ENCODE measurements at regions not wholly inside any gene's neighbourhood (a gene's known extent, or its start where the extent isn't known, plus 50 kb on each side); places are given as distances from the start of the nearest gene placed in this dataset.

DNA sequence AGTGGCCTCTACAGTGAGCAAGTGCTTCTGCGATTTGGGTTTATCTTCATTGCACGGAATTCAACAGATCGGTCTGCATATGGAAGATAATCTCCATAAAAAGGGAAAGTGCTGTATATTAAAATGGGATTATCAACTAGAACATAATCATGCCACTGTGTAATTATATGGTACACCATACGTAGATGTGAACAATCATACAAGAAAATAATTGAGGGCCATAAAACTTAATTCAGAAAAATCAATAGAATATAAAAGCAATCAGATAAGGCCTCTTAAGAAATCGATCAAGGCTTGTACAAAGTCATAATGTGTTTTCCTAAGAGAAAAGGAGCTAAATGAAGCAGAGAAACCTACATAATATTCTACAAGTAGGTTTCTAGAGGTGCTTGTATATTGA is 157.5 kb upstream of the MGMT start:
- Histone ChIP-seq H2BK15ac (ENCODE audit: low read length) (no peak overlapping the region), H3K9me3 (replicated peaks in 1 of 2; ENCODE audit: control insufficient read depth in 2 of 2, insufficient read depth in 1 of 2, low read depth in 1 of 2, low read length in 2 of 2) (peaks cover 0 to 1% of the 10 kb centered on the region in 2 donors), H2BK12ac (ENCODE audit: low read length) (no peak overlapping the region), H3K4me1 (ENCODE audit: control insufficient read depth in 2 of 2, insufficient read depth in 1 of 2, low read depth in 1 of 2, low read length in 2 of 2) (peaks cover 0 to 4% of the 10 kb centered on the region in 2 donors), H3K18ac (ENCODE audit: low read length) (no peak overlapping the region), H3K4ac (ENCODE audit: low read length) (no peak overlapping the region), H2AFZ (ENCODE audit: low read length) (no peak overlapping the region), H3K79me1 (ENCODE audit: low read depth, low read length) (no peaks in the 10 kb centered on the region), H3K27ac (replicated peaks; ENCODE audit: low read length) (no peak overlapping the region), H3K4me3 (ENCODE audit: low read length in 2 of 2) (no peak overlapping the region), H3K14ac (ENCODE audit: low read length) (no peak overlapping the region), H4K8ac (ENCODE audit: low read depth, low read length) (no peak overlapping the region), H3K36me3 (replicated peaks in 1 of 2; ENCODE audit: control insufficient read depth in 2 of 2, insufficient read depth in 2 of 2, low read length in 2 of 2) (no peaks in the 10 kb centered on the region), H4K91ac (ENCODE audit: low read depth, low read length, poor library complexity) (no peak overlapping the region), H3K23ac (ENCODE audit: low read depth, low read length, poor library complexity) (no peak overlapping the region), H3K27me3 (ENCODE audit: control insufficient read depth in 3 of 3, insufficient read depth in 3 of 3, low read depth in 1 of 3, low read length in 3 of 3) (no peaks in the 10 kb centered on the region), H3K9ac (ENCODE audit: low read depth, low read length, poor library complexity) (no peak overlapping the region), H3K4me2 (ENCODE audit: insufficient read depth, low read length, poor library complexity, severe bottlenecking) (no peak overlapping the region), H2BK120ac (ENCODE audit: low read depth, low read length) (no peak overlapping the region), H2AK5ac (ENCODE audit: low read depth, low read length) (no peak overlapping the region), H2BK5ac (ENCODE audit: low read length) (no peak overlapping the region)
- DNase-seq (ENCODE audit: low spot score): no peak
- WGBS, 2 donors (ENCODE audit: extremely low coverage in 2 of 2, insufficient read length in 2 of 2, insufficient replicate concordance in 1 of 2): no CpG with 5 or more reads among the region's 5 CpGs

DNA sequence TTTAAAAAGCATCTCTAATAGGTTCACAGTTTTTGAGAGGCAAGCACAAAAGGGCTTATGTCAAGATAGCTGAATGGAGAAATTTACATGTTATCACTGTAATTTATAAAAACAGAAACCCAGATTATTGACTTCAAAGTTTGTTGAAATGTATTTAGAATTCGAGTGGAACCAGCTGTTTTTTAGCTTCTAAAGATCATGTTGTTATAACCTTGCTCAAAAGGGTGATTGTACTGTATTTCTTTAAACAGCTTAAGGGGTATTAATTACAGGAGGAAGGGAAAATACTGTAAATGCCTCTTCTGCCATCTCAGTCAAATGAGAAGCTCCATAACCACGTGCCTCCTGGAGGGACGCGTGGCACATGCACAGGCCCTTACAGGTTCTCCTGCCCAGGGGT is 156.2 kb upstream of the MGMT start:
- WGBS, 2 donors (ENCODE audit: extremely low coverage in 2 of 2, insufficient read length in 2 of 2, insufficient replicate concordance in 1 of 2): no CpG with 5 or more reads among the region's 4 CpGs
- Histone ChIP-seq H3K4ac (ENCODE audit: low read length) (no peak overlapping the region), H3K36me3 (replicated peaks in 1 of 2; ENCODE audit: control insufficient read depth in 2 of 2, insufficient read depth in 2 of 2, low read length in 2 of 2) (no peaks in the 10 kb centered on the region), H3K23ac (ENCODE audit: low read depth, low read length, poor library complexity) (no peak overlapping the region), H2BK15ac (ENCODE audit: low read length) (no peak overlapping the region), H2AK5ac (ENCODE audit: low read depth, low read length) (no peak overlapping the region), H3K18ac (ENCODE audit: low read length) (no peak overlapping the region), H3K27ac (replicated peaks; ENCODE audit: low read length) (no peak overlapping the region), H3K27me3 (ENCODE audit: control insufficient read depth in 3 of 3, insufficient read depth in 3 of 3, low read depth in 1 of 3, low read length in 3 of 3) (no peaks in the 10 kb centered on the region), H3K79me1 (ENCODE audit: low read depth, low read length) (no peaks in the 10 kb centered on the region), H2BK120ac (ENCODE audit: low read depth, low read length) (no peak overlapping the region), H3K14ac (ENCODE audit: low read length) (no peak overlapping the region), H3K9ac (ENCODE audit: low read depth, low read length, poor library complexity) (no peak overlapping the region), H3K4me3 (ENCODE audit: low read length in 2 of 2) (no peak overlapping the region), H2BK12ac (ENCODE audit: low read length) (no peak overlapping the region), H3K9me3 (replicated peaks in 1 of 2; ENCODE audit: control insufficient read depth in 2 of 2, insufficient read depth in 1 of 2, low read depth in 1 of 2, low read length in 2 of 2) (peaks cover 0 to 3% of the 10 kb centered on the region in 2 donors), H4K91ac (ENCODE audit: low read depth, low read length, poor library complexity) (no peak overlapping the region), H4K8ac (ENCODE audit: low read depth, low read length) (no peak overlapping the region), H3K4me2 (ENCODE audit: insufficient read depth, low read length, poor library complexity, severe bottlenecking) (no peak overlapping the region), H3K4me1 (ENCODE audit: control insufficient read depth in 2 of 2, insufficient read depth in 1 of 2, low read depth in 1 of 2, low read length in 2 of 2) (peaks cover 0 to 4% of the 10 kb centered on the region in 2 donors), H2AFZ (ENCODE audit: low read length) (no peak overlapping the region), H2BK5ac (ENCODE audit: low read length) (no peak overlapping the region)
- DNase-seq (ENCODE audit: low spot score): no peak

DNA sequence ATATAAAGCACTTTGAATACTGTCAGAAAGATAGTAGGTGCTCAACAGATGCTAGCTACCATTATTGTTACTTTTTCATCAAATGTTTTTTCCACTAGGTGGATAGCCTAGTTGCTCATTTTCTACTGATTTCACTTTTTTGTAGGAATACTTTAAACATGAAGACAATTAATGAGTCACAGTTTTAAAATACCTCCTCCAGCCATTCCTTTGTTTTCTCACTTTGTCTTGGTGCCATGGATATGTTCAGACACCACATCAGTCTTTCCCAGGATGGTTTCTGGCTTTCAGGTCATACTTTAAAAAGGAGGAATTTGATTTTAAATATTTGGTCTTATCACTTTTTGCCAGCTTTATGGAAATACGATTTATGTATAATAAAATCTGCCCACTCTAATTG is 147.1 kb upstream of the MGMT start:
- Histone ChIP-seq H4K91ac (ENCODE audit: low read depth, low read length, poor library complexity) (no peak overlapping the region), H3K4me2 (ENCODE audit: insufficient read depth, low read length, poor library complexity, severe bottlenecking) (no peak overlapping the region), H2BK15ac (ENCODE audit: low read length) (no peak overlapping the region), H2AFZ (ENCODE audit: low read length) (no peak overlapping the region), H3K4me1 (ENCODE audit: control insufficient read depth in 2 of 2, insufficient read depth in 1 of 2, low read depth in 1 of 2, low read length in 2 of 2) (peaks cover 0 to 4% of the 10 kb centered on the region in 2 donors), H3K4ac (ENCODE audit: low read length) (no peak overlapping the region), H3K14ac (ENCODE audit: low read length) (no peak overlapping the region), H3K23ac (ENCODE audit: low read depth, low read length, poor library complexity) (no peak overlapping the region), H3K9ac (ENCODE audit: low read depth, low read length, poor library complexity) (no peak overlapping the region), H3K36me3 (replicated peaks in 1 of 2; ENCODE audit: control insufficient read depth in 2 of 2, insufficient read depth in 2 of 2, low read length in 2 of 2) (no peaks in the 10 kb centered on the region), H3K18ac (ENCODE audit: low read length) (no peak overlapping the region), H2BK120ac (ENCODE audit: low read depth, low read length) (no peak overlapping the region), H3K27ac (replicated peaks; ENCODE audit: low read length) (no peak overlapping the region), H2BK5ac (ENCODE audit: low read length) (no peak overlapping the region), H3K4me3 (ENCODE audit: low read length in 2 of 2) (no peak overlapping the region), H3K9me3 (replicated peaks in 1 of 2; ENCODE audit: control insufficient read depth in 2 of 2, insufficient read depth in 1 of 2, low read depth in 1 of 2, low read length in 2 of 2) (peaks cover 0 to 4% of the 10 kb centered on the region in 2 donors), H2BK12ac (ENCODE audit: low read length) (no peak overlapping the region), H2AK5ac (ENCODE audit: low read depth, low read length) (no peak overlapping the region), H3K79me1 (ENCODE audit: low read depth, low read length) (no peaks in the 10 kb centered on the region), H3K27me3 (ENCODE audit: control insufficient read depth in 3 of 3, insufficient read depth in 3 of 3, low read depth in 1 of 3, low read length in 3 of 3) (no peaks in the 10 kb centered on the region), H4K8ac (ENCODE audit: low read depth, low read length) (no peak overlapping the region)
- WGBS, 2 donors (ENCODE audit: extremely low coverage in 2 of 2, insufficient read length in 2 of 2, insufficient replicate concordance in 1 of 2): no CpG with 5 or more reads among the region's 1 CpG
- DNase-seq (ENCODE audit: low spot score): no peak

DNA sequence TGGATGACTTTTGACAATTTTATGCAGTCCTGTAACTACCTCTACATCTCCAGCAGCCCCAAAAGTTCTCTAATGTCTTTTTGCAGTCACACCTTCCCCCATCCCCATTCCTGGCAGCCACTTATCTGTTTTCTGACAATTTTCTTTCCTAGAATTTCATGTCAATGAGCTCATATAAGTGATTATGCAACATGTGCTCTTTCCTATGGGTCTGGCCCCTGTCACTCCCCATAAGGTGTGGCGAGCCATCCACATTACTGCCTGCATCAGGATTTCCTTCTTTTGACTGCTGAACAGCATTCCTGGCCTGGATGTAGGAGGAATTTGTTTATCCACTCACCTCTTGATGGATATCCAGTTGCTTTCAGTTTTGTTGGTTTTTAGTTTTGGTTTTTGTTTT is 146.7 kb upstream of the MGMT start:
- no peak overlapping the region for H3K27ac ChIP-seq (replicated peaks; ENCODE audit: low read length)
- no peak overlapping the region for H3K9ac ChIP-seq (ENCODE audit: low read depth, low read length, poor library complexity)
- no peaks in the 10 kb centered on the region for H3K36me3 ChIP-seq (replicated peaks in 1 of 2; ENCODE audit: control insufficient read depth in 2 of 2, insufficient read depth in 2 of 2, low read length in 2 of 2)
- H3K14ac ChIP-seq (ENCODE audit: low read length): no peak overlapping the region
- no peak overlapping the region for H3K4ac ChIP-seq (ENCODE audit: low read length)
- no peak overlapping the region for H3K18ac ChIP-seq (ENCODE audit: low read length)
- no peak overlapping the region for H2AK5ac ChIP-seq (ENCODE audit: low read depth, low read length)
- H2BK120ac ChIP-seq (ENCODE audit: low read depth, low read length): no peak overlapping the region
- H2AFZ ChIP-seq (ENCODE audit: low read length): no peak overlapping the region
- H2BK12ac ChIP-seq (ENCODE audit: low read length): no peak overlapping the region
- no peak overlapping the region for H2BK5ac ChIP-seq (ENCODE audit: low read length)
- H3K4me3 ChIP-seq (ENCODE audit: low read length in 2 of 2): no peak overlapping the region
- no peak overlapping the region for H3K23ac ChIP-seq (ENCODE audit: low read depth, low read length, poor library complexity)
- WGBS, 2 donors (ENCODE audit: extremely low coverage in 2 of 2, insufficient read length in 2 of 2, insufficient replicate concordance in 1 of 2): no CpG with 5 or more reads among the region's 1 CpG
- DNase-seq (ENCODE audit: low spot score): no peak
- no peaks in the 10 kb centered on the region for H3K27me3 ChIP-seq (ENCODE audit: control insufficient read depth in 3 of 3, insufficient read depth in 3 of 3, low read depth in 1 of 3, low read length in 3 of 3)
- no peak overlapping the region for H4K8ac ChIP-seq (ENCODE audit: low read depth, low read length)
- H3K79me1 ChIP-seq (ENCODE audit: low read depth, low read length): no peaks in the 10 kb centered on the region
- no peak overlapping the region for H4K91ac ChIP-seq (ENCODE audit: low read depth, low read length, poor library complexity)
- H3K9me3 ChIP-seq (replicated peaks in 1 of 2; ENCODE audit: control insufficient read depth in 2 of 2, insufficient read depth in 1 of 2, low read depth in 1 of 2, low read length in 2 of 2): peaks cover 0 to 4% of the 10 kb centered on the region in 2 donors
- no peak overlapping the region for H3K4me2 ChIP-seq (ENCODE audit: insufficient read depth, low read length, poor library complexity, severe bottlenecking)
- H2BK15ac ChIP-seq (ENCODE audit: low read length): no peak overlapping the region
- peaks cover 0 to 4% of the 10 kb centered on the region in 2 donors for H3K4me1 ChIP-seq (ENCODE audit: control insufficient read depth in 2 of 2, insufficient read depth in 1 of 2, low read depth in 1 of 2, low read length in 2 of 2)

Measured in neuronal stem cell (in vitro differentiated cells).